ENCODE measurements at regions not wholly inside any gene's neighbourhood (a gene's known extent, or its start where the extent isn't known, plus 50 kb on each side); places are given as distances from the start of the nearest gene placed in this dataset.

GRCh38 chr1:157314408-157314807 is 176.2 kb upstream of the ETV3 start:
- Mint-ChIP-seq H3K27ac (ENCODE audit: unreplicated experiment) (no peak overlapping the region), H3K27me3 (ENCODE audit: insufficient read depth, unreplicated experiment) (no peaks in the 10 kb centered on the region), H3K9me3 (ENCODE audit: unreplicated experiment) (peaks cover 29% of the 10 kb centered on the region), H3K4me3 (ENCODE audit: unreplicated experiment) (no peak overlapping the region), H3K36me3 (ENCODE audit: insufficient read depth, unreplicated experiment) (peaks cover 5% of the 10 kb centered on the region), H3K4me1 (ENCODE audit: low read depth, unreplicated experiment) (peaks cover under 1% of the 10 kb centered on the region)
- ChIA-PET POLR2A (no interaction called here), CTCF (no interaction called here)
- Histone ChIP-seq H3K27me3 (replicated peaks; ENCODE audit: control insufficient read depth, insufficient read depth, low read length) (no peaks in the 10 kb centered on the region), H3K4me3 (ENCODE audit: low read depth, low read length) (no peak overlapping the region), H3K9me3 (0 out of 2 replicates have a peak, but pooled peaks cover 5% of the 10 kb centered on the region), H3K4me1 (no peaks in the 10 kb centered on the region; the same call in 1 of the 2 replicates), H3K36me3 (ENCODE audit: control insufficient read depth, insufficient read depth, low read length) (no peaks in the 10 kb centered on the region)
- no peak for DNase-seq
- no peak for TF ChIP-seq CTCF (IDR thresholded peaks at IDR 0.05; ENCODE audit: insufficient read depth in 1 of 2, low read depth in 1 of 2, low read length in 1 of 2, severe bottlenecking in 1 of 2, unreplicated experiment in 1 of 2)
- intact Hi-C loops (cut with micrococcal nuclease; ENCODE audit: unreplicated experiment) = no loop called here
- no TSS peak for BruUV-seq (replicated peaks)

GRCh38 chr1:157313240-157313807 is 175.1 kb upstream of the ETV3 start:
- Histone ChIP-seq H3K36me3 (ENCODE audit: control insufficient read depth, insufficient read depth, low read length) (no peaks in the 10 kb centered on the region), H3K9me3 (0 out of 2 replicates have a peak, but pooled peaks cover 5% of the 10 kb centered on the region), H3K4me3 (ENCODE audit: low read depth, low read length) (no peak overlapping the region), H3K4me1 (no peaks in the 10 kb centered on the region; the same call in 1 of the 2 replicates), H3K27me3 (replicated peaks; ENCODE audit: control insufficient read depth, insufficient read depth, low read length) (no peaks in the 10 kb centered on the region)
- no peaks in the 10 kb centered on the region for H3K36me3 Mint-ChIP-seq (ENCODE audit: insufficient read depth, unreplicated experiment)
- ChIA-PET POLR2A (no interaction called here), CTCF (no interaction called here)
- intact Hi-C loops (cut with micrococcal nuclease; ENCODE audit: unreplicated experiment) = no loop called here
- H3K9me3 Mint-ChIP-seq (ENCODE audit: unreplicated experiment) = peaks cover 23% of the 10 kb centered on the region
- H3K4me1 Mint-ChIP-seq (ENCODE audit: low read depth, unreplicated experiment) = peaks cover 11% of the 10 kb centered on the region
- H3K27ac Mint-ChIP-seq (ENCODE audit: unreplicated experiment) = no peak overlapping the region
- no peak for DNase-seq
- H3K27me3 Mint-ChIP-seq (ENCODE audit: insufficient read depth, unreplicated experiment) = no peaks in the 10 kb centered on the region
- no peak overlapping the region for H3K4me3 Mint-ChIP-seq (ENCODE audit: unreplicated experiment)
- no peak for TF ChIP-seq CTCF (IDR thresholded peaks at IDR 0.05; ENCODE audit: insufficient read depth in 1 of 2, low read depth in 1 of 2, low read length in 1 of 2, severe bottlenecking in 1 of 2, unreplicated experiment in 1 of 2)
- BruUV-seq (replicated peaks) = no TSS peak

DNA sequence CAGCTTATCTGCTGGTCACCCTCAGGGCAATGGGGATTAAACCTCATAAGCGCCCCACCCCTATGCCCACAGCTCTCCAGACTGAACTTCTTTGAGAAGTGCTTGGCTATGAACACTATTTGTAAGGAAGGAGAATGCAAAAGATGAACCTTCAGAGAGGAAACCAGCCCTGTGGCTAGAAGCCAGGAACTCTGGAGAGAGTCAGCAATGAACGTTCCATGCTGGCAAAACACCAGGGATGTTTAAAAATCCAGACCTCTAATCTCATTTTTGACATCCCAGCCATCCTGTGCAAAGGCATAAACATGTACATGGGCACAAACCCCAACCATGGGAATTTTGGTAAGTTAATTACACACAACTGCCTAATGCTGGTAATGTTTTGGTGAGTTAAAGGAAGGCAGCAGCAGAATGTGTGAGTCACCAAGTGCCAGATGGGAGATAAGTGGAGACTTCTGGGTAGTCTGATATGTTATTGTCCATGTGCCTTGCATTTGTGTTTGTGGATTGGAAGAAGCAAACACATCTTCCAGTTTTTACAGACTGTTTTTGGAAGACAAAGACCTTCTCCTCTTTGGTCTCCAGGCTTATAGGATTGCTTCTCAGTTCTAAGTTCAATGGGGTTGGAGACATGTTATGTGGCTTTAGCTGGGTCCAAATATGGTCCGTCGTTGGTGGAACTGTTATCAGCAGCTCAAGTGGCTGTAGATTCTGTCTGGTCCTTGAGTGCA is 174.1 kb upstream of the ETV3 start:
- no peak overlapping the region for H3K4me3 Mint-ChIP-seq (ENCODE audit: unreplicated experiment)
- TF ChIP-seq CTCF (IDR thresholded peaks at IDR 0.05; ENCODE audit: insufficient read depth in 1 of 2, low read depth in 1 of 2, low read length in 1 of 2, severe bottlenecking in 1 of 2, unreplicated experiment in 1 of 2) = no peak
- no peaks in the 10 kb centered on the region; the same call in 1 of the 2 replicates for H3K4me1 ChIP-seq
- no peaks in the 10 kb centered on the region for H3K27me3 ChIP-seq (replicated peaks; ENCODE audit: control insufficient read depth, insufficient read depth, low read length)
- no peaks in the 10 kb centered on the region for H3K36me3 Mint-ChIP-seq (ENCODE audit: insufficient read depth, unreplicated experiment)
- intact Hi-C loops (cut with micrococcal nuclease; ENCODE audit: unreplicated experiment) = no loop called here
- 0 out of 2 replicates have a peak, but pooled peaks cover 5% of the 10 kb centered on the region for H3K9me3 ChIP-seq
- POLR2A ChIA-PET = no interaction called here
- no peak for DNase-seq
- peaks cover 13% of the 10 kb centered on the region for H3K9me3 Mint-ChIP-seq (ENCODE audit: unreplicated experiment)
- H3K36me3 ChIP-seq (ENCODE audit: control insufficient read depth, insufficient read depth, low read length) = no peaks in the 10 kb centered on the region
- no TSS peak for BruUV-seq (replicated peaks)
- no peaks in the 10 kb centered on the region for H3K27me3 Mint-ChIP-seq (ENCODE audit: insufficient read depth, unreplicated experiment)
- H3K27ac Mint-ChIP-seq (ENCODE audit: unreplicated experiment) = no peak overlapping the region
- no peak overlapping the region for H3K4me3 ChIP-seq (ENCODE audit: low read depth, low read length)
- peaks cover 12% of the 10 kb centered on the region for H3K4me1 Mint-ChIP-seq (ENCODE audit: low read depth, unreplicated experiment)
- CTCF ChIA-PET = interaction anchor here (1.5 kb wide), 1 partner anchor 58 kb away, joined by 3 read pairs; no protein-coding TSS in a partner anchor

Data from Caco-2 (cell line).